ENCODE measurements at regions not wholly inside any gene's neighbourhood (a gene's known extent, or its start where the extent isn't known, plus 50 kb on each side); places are given as distances from the start of the nearest gene placed in this dataset.

GRCh38 chr17:63306855-63307254, 139.3 kb downstream of the CYB561 start:
- no peaks in the 10 kb centered on the region for H3K27me3 ChIP-seq
- no peaks in the 10 kb centered on the region for H3K9me3 ChIP-seq
- H3K27ac ChIP-seq = no peak overlapping the region
- no peaks in the 10 kb centered on the region for H3K4me1 ChIP-seq
- H3K36me3 ChIP-seq = no peaks in the 10 kb centered on the region
- DNase-seq (no peak), ATAC-seq (no peak)
- H3K4me3 ChIP-seq = no peak overlapping the region
- TF ChIP-seq CTCF (IDR thresholded peaks at IDR 0.05) = no peak
- intact Hi-C loops (cut with DNase I) = no loop called here

- Histone ChIP-seq H3K9me3 (no peaks in the 10 kb centered on the region), H3K36me3 (no peaks in the 10 kb centered on the region), H3K27ac (no peak overlapping the region), H3K4me1 (no peaks in the 10 kb centered on the region), H3K4me3 (no peak overlapping the region), H3K27me3 (no peaks in the 10 kb centered on the region)
- intact Hi-C loops (cut with DNase I) = no loop called here
- no peak for DNase-seq
- ATAC-seq = no peak
- no peak for TF ChIP-seq CTCF (IDR thresholded peaks at IDR 0.05)
Measured at GRCh38 chr17:63308272-63308671, 137.8 kb downstream of the CYB561 start.

- Histone ChIP-seq H3K9me3 (no peaks in the 10 kb centered on the region), H3K4me3 (no peak overlapping the region), H3K27me3 (no peaks in the 10 kb centered on the region), H3K36me3 (no peaks in the 10 kb centered on the region), H3K27ac (no peak overlapping the region), H3K4me1 (no peaks in the 10 kb centered on the region)
- intact Hi-C loops (cut with DNase I) = no loop called here
- ATAC-seq (no peak), DNase-seq (no peak)
- TF ChIP-seq CTCF (IDR thresholded peaks at IDR 0.05) = no peak
Measured at GRCh38 chr17:63309021-63309420, 137.1 kb downstream of the CYB561 start.

- Histone ChIP-seq H3K4me3 (no peak overlapping the region), H3K27me3 (no peaks in the 10 kb centered on the region), H3K27ac (no peak overlapping the region), H3K36me3 (peaks cover 18% of the 10 kb centered on the region), H3K9me3 (no peaks in the 10 kb centered on the region), H3K4me1 (no peaks in the 10 kb centered on the region)
- intact Hi-C loops (cut with DNase I) = no loop called here
- DNase-seq = no peak
- no peak for ATAC-seq
- TF ChIP-seq CTCF (IDR thresholded peaks at IDR 0.05) = no peak
Measured at GRCh38 chr17:63311416-63311937, 134.6 kb downstream of the CYB561 start.

GRCh38 chr17:63314761-63315160, 131.3 kb downstream of the CYB561 start:
- DNase-seq (no peak), ATAC-seq (no peak)
- no peaks in the 10 kb centered on the region for H3K27me3 ChIP-seq
- no peak overlapping the region for H3K27ac ChIP-seq
- H3K36me3 ChIP-seq = peaks cover 38% of the 10 kb centered on the region
- H3K9me3 ChIP-seq = no peaks in the 10 kb centered on the region
- H3K4me1 ChIP-seq = no peaks in the 10 kb centered on the region
- no peak overlapping the region for H3K4me3 ChIP-seq
- intact Hi-C loops (cut with DNase I) = no loop called here
- TF ChIP-seq CTCF (IDR thresholded peaks at IDR 0.05) = no peak

- no peaks in the 10 kb centered on the region for H3K4me1 ChIP-seq
- H3K9me3 ChIP-seq = no peaks in the 10 kb centered on the region
- H3K4me3 ChIP-seq = no peak overlapping the region
- peaks cover 48% of the 10 kb centered on the region for H3K36me3 ChIP-seq
- intact Hi-C loops (cut with DNase I) = no loop called here
- DNase-seq (no peak), ATAC-seq (no peak)
- H3K27ac ChIP-seq = no peak overlapping the region
- TF ChIP-seq CTCF (IDR thresholded peaks at IDR 0.05) = no peak
- H3K27me3 ChIP-seq = no peaks in the 10 kb centered on the region
Measured at GRCh38 chr17:63316100-63316499, 130.0 kb downstream of the CYB561 start.

Data from upper lobe of right lung (tissue), 1 donor.